ENCODE measurements at regions not wholly inside any gene's neighbourhood (a gene's known extent, or its start where the extent isn't known, plus 50 kb on each side); places are given as distances from the start of the nearest gene placed in this dataset.

GRCh38 chr11:57123590-57123989, 58.2 kb upstream of the LRRC55 start:
- no TSS peak for BruUV-seq (replicated peaks)
- H3K27ac ChIP-seq (ENCODE audit: low read depth, low read length) = no peak overlapping the region
- TF ChIP-seq EZH2 (IDR thresholded peaks at IDR 0.05) = no peak
- TF ChIP-seq ZFX (IDR thresholded peaks at IDR 0.05) = no peak
- TF ChIP-seq SP1 (IDR thresholded peaks at IDR 0.05; ENCODE audit: low read depth) = no peak
- no peak for TF ChIP-seq CBX3 (IDR thresholded peaks at IDR 0.05; ENCODE audit: low read depth)
- no peak for TF ChIP-seq SIN3A (IDR thresholded peaks at IDR 0.05; ENCODE audit: low read depth)
- TF ChIP-seq EGR1 (IDR thresholded peaks at IDR 0.05; ENCODE audit: low read depth) = no peak
- no peak for TF ChIP-seq POLR2A (IDR thresholded peaks at IDR 0.05; ENCODE audit: borderline replicate concordance, extremely low read depth, insufficient read depth, insufficient read length)
- TF ChIP-seq SRF (IDR thresholded peaks at IDR 0.05; ENCODE audit: low read depth) = no peak
- TF ChIP-seq ZBTB33 (IDR thresholded peaks at IDR 0.05; ENCODE audit: extremely low read depth, insufficient replicate concordance, low read length) = no peak
- no peaks in the 10 kb centered on the region for H4K20me1 ChIP-seq (ENCODE audit: insufficient read depth)
- RAD21 ChIA-PET (ENCODE audit: low non-redundant PET in 1 of 2, low total read pairs in 2 of 2, uncharacterized antibody in 2 of 2, unreplicated experiment in 2 of 2) = no interaction called here
- H3K4me1 ChIP-seq (ENCODE audit: control insufficient read depth in 1 of 2, insufficient read depth in 2 of 2, low read length in 2 of 2) = no peaks in the 10 kb centered on the region; a peak in 1 of 4 replicates
- no peak for ATAC-seq
- peaks cover 44% of the 10 kb centered on the region for H3K27me3 ChIP-seq (ENCODE audit: insufficient read depth, low read length)
- no peak for DNase-seq (ENCODE audit: low read depth, low spot score)
- no peak overlapping the region for H3K4me2 ChIP-seq (ENCODE audit: low read length)
- no peak overlapping the region for H2AFZ ChIP-seq (ENCODE audit: low read depth, low read length, poor library complexity, severe bottlenecking)
- H3K9me3 ChIP-seq (ENCODE audit: control insufficient read depth in 1 of 2, insufficient read depth in 1 of 2, low read depth in 1 of 2, low read length in 2 of 2) = no peaks in the 10 kb centered on the region
- CTCF ChIA-PET = no interaction called here
- POLR2A ChIA-PET = no interaction called here
- H3K79me2 ChIP-seq (ENCODE audit: insufficient read depth, low read length) = no peaks in the 10 kb centered on the region
- no peaks in the 10 kb centered on the region for H3K36me3 ChIP-seq (ENCODE audit: control insufficient read depth in 1 of 2, insufficient read depth in 2 of 2, low read length in 2 of 2)
- no peaks in the 10 kb centered on the region for H3K9me2 ChIP-seq (ENCODE audit: insufficient read depth)
- intact Hi-C loops (cut with micrococcal nuclease) = no loop called here
- H3K4me3 ChIP-seq (replicated peaks in 1 of 2; ENCODE audit: low read depth in 1 of 2, low read length in 2 of 2) = no peak overlapping the region
- no peak overlapping the region for H3K9ac ChIP-seq (ENCODE audit: low read length)

GRCh38 chr11:57124505-57124904, 57.2 kb upstream of the LRRC55 start:
- Histone ChIP-seq H3K27me3 (ENCODE audit: insufficient read depth, low read length) (peaks cover 54% of the 10 kb centered on the region), H3K4me3 (replicated peaks in 1 of 2; ENCODE audit: low read depth in 1 of 2, low read length in 2 of 2) (no peak overlapping the region), H3K27ac (ENCODE audit: low read depth, low read length) (no peak overlapping the region), H3K9me2 (ENCODE audit: insufficient read depth) (no peaks in the 10 kb centered on the region), H3K79me2 (ENCODE audit: insufficient read depth, low read length) (no peaks in the 10 kb centered on the region), H3K36me3 (ENCODE audit: control insufficient read depth in 1 of 2, insufficient read depth in 2 of 2, low read length in 2 of 2) (no peaks in the 10 kb centered on the region), H3K4me2 (ENCODE audit: low read length) (no peak overlapping the region), H3K9me3 (ENCODE audit: control insufficient read depth in 1 of 2, insufficient read depth in 1 of 2, low read depth in 1 of 2, low read length in 2 of 2) (no peaks in the 10 kb centered on the region), H4K20me1 (ENCODE audit: insufficient read depth) (no peaks in the 10 kb centered on the region), H3K9ac (ENCODE audit: low read length) (no peak overlapping the region), H3K4me1 (ENCODE audit: control insufficient read depth in 1 of 2, insufficient read depth in 2 of 2, low read length in 2 of 2) (no peaks in the 10 kb centered on the region; a peak in 1 of 4 replicates), H2AFZ (ENCODE audit: low read depth, low read length, poor library complexity, severe bottlenecking) (no peak overlapping the region)
- ChIA-PET RAD21 (ENCODE audit: low non-redundant PET in 1 of 2, low total read pairs in 2 of 2, uncharacterized antibody in 2 of 2, unreplicated experiment in 2 of 2) (no interaction called here), CTCF (no interaction called here), POLR2A (no interaction called here)
- DNase-seq (ENCODE audit: low read depth, low spot score) (no peak), ATAC-seq (no peak)
- no peak for TF ChIP-seq POLR2AphosphoS5 (IDR thresholded peaks at IDR 0.05; ENCODE audit: low read depth, low read length)
- intact Hi-C loops (cut with micrococcal nuclease) = no loop called here
- no TSS peak for BruUV-seq (replicated peaks)

Measured in HCT116 (cell line).